ENCODE measurements at regions not wholly inside any gene's neighbourhood (a gene's known extent, or its start where the extent isn't known, plus 50 kb on each side); places are given as distances from the start of the nearest gene placed in this dataset.

- intact Hi-C loops (cut with DNase I; ENCODE audit: low total_unique reads) = no loop called here
- TF ChIP-seq CTCF (IDR thresholded peaks at IDR 0.05) = no peak
- TF ChIP-seq EP300 (IDR thresholded peaks at IDR 0.05) = no peak
- no peak for TF ChIP-seq POLR2AphosphoS5 (IDR thresholded peaks at IDR 0.05)
- TF ChIP-seq POLR2A (IDR thresholded peaks at IDR 0.05) = no peak
- Histone ChIP-seq H3K4me3 (no peak overlapping the region), H3K4me1 (peaks cover 0 to 11% (median 0%) of the 10 kb centered on the region in 4 donors), H3K27ac (no peak overlapping the region), H3K36me3 (no peaks in the 10 kb centered on the region), H3K27me3 (no peaks in the 10 kb centered on the region), H3K9me3 (no peaks in the 10 kb centered on the region)
- 71 to 82% (median 76%) methylated on average over 3 of the region's 3 CpGs for WGBS, 5 donors
- DNase-seq = peak in 1 of 2 donors; percentile 32
Measured at GRCh38 chr6:122553697-122554096, 56.5 kb upstream of the PKIB start.

- no peak overlapping the region for H3K27ac ChIP-seq
- peaks cover 0 to 11% (median 0%) of the 10 kb centered on the region in 4 donors for H3K4me1 ChIP-seq
- intact Hi-C loops (cut with DNase I; ENCODE audit: low total_unique reads) = no loop called here
- no peak overlapping the region for H3K4me3 ChIP-seq
- no peaks in the 10 kb centered on the region for H3K36me3 ChIP-seq
- H3K9me3 ChIP-seq = no peaks in the 10 kb centered on the region
- TF ChIP-seq CTCF (IDR thresholded peaks at IDR 0.05) = no peak
- DNase-seq = no peak
- no peaks in the 10 kb centered on the region for H3K27me3 ChIP-seq
Measured at GRCh38 chr6:122555561-122555960, 54.6 kb upstream of the PKIB start.

GRCh38 chr6:122558080-122558479 is 52.1 kb upstream of the PKIB start:
- H3K9me3 ChIP-seq = peaks cover 0 to 6% (median 4%) of the 10 kb centered on the region in 4 donors
- H3K36me3 ChIP-seq = no peaks in the 10 kb centered on the region
- H3K27me3 ChIP-seq = no peaks in the 10 kb centered on the region
- intact Hi-C loops (cut with DNase I; ENCODE audit: low total_unique reads) = no loop called here
- no peak overlapping the region for H3K4me3 ChIP-seq
- no peak for TF ChIP-seq EP300 (IDR thresholded peaks at IDR 0.05)
- no peak for TF ChIP-seq CTCF (IDR thresholded peaks at IDR 0.05)
- TF ChIP-seq POLR2A (IDR thresholded peaks at IDR 0.05) = no peak
- peak in 1 of 3 donors; percentile 33 for TF ChIP-seq POLR2AphosphoS5 (IDR thresholded peaks at IDR 0.05)
- H3K4me1 ChIP-seq = peaks cover 0 to 11% (median 0%) of the 10 kb centered on the region in 4 donors
- H3K27ac ChIP-seq = peak overlapping the region in 4 of 5 donors; percentile 49 to 65 (median 55)
- DNase-seq = peak in 1 of 2 donors; percentile 60
